ENCODE measurements at regions not wholly inside any gene's neighbourhood (a gene's known extent, or its start where the extent isn't known, plus 50 kb on each side); places are given as distances from the start of the nearest gene placed in this dataset.

DNA sequence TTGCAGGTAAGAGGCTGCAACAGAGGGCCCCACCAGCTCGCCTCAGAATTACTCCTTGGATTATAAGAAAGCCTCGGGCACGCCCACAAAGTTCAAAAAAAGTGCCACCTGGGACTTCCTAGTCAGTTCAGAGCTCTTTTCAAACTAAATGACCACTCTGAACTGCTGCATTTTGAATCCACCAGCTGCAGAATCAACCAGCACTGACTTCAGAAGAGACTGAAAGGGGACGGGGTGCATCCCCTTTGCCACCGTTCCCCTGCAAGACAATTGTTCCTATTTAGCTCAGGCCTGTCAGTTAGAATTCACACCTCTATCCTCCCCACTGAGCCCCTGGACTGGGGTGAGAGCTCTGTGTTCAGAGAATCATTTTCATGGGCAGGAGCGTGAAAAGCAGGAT lies 181.4 kb upstream of the GADL1 start:
- Histone ChIP-seq H3K56ac (ENCODE audit: extremely low read depth, insufficient read depth, low read length) (no peak overlapping the region), H3K36me3 (ENCODE audit: control insufficient read depth, insufficient read depth, low read length) (no peaks in the 10 kb centered on the region), H3K9me3 (ENCODE audit: control insufficient read depth, insufficient read depth, low read length) (peaks cover 2% of the 10 kb centered on the region; the same call in 1 of the 2 replicates), H3K4ac (ENCODE audit: low read depth, low read length) (no peak overlapping the region), H2AK5ac (ENCODE audit: low read depth, low read length) (no peak overlapping the region), H4K5ac (ENCODE audit: low read depth, low read length) (no peak overlapping the region), H3K14ac (replicated peaks; ENCODE audit: low read depth, low read length) (no peak overlapping the region; the same call in 1 of the 2 replicates), H2BK20ac (ENCODE audit: low read depth, low read length) (peak overlapping the region; percentile 44; the same call in 1 of the 2 replicates), H4K20me1 (ENCODE audit: insufficient read depth, low read length) (no peaks in the 10 kb centered on the region), H3K9me1 (ENCODE audit: insufficient read depth, low read length) (peaks cover 5% of the 10 kb centered on the region), H2AFZ (replicated peaks; ENCODE audit: low read length, poor library complexity) (no peak overlapping the region), H3K4me1 (ENCODE audit: control insufficient read depth, insufficient read depth, low read length) (peaks cover 7% of the 10 kb centered on the region), H2BK120ac (ENCODE audit: low read depth, low read length) (peak overlapping the region; percentile 53), H3K4me3 (ENCODE audit: insufficient read depth, low read depth, low read length) (no peak overlapping the region), H3K9ac (ENCODE audit: low read depth, low read length) (no peak overlapping the region), H2BK15ac (ENCODE audit: low read depth, low read length) (no peak overlapping the region), H2AK9ac (replicated peaks; ENCODE audit: low read depth, low read length, poor library complexity) (no peak overlapping the region), H2BK5ac (ENCODE audit: low read depth, low read length, poor library complexity, severe bottlenecking) (no peak overlapping the region), H3K79me1 (ENCODE audit: low read depth in 1 of 2, low read length in 2 of 2) (no peaks in the 10 kb centered on the region), H3K23ac (ENCODE audit: low read depth, low read length) (peak overlapping the region; percentile 12; the same call in 1 of the 2 replicates), H3K27ac (ENCODE audit: insufficient read depth, low read length) (no peak overlapping the region), H4K8ac (ENCODE audit: low read depth in 2 of 2, low read length in 2 of 2) (no peak overlapping the region), H4K91ac (ENCODE audit: insufficient read depth, low read depth, low read length) (no peak overlapping the region), H3K18ac (ENCODE audit: low read depth, low read length) (no peak overlapping the region), H3K27me3 (ENCODE audit: control insufficient read depth, insufficient read depth, low read length) (no peaks in the 10 kb centered on the region), H3K4me2 (ENCODE audit: low read depth, low read length) (no peak overlapping the region)
- dilution Hi-C loops (cut with HindIII; ENCODE audit: low sequenced_read_pairs, unreplicated experiment) (no loop called here), in situ Hi-C loops (cut with MboI; ENCODE audit: low sequenced_read_pairs) (no loop called here), intact Hi-C loops (cut with micrococcal nuclease) (no loop called here)
- ATAC-seq (ENCODE audit: low read depth) (no peak), DNase-seq (no peak)
- 96% methylated on average over 3 of the region's 6 CpGs; no CpG with 5 or more reads in 1 of the 2 experiments for WGBS, 2 experiments (ENCODE audit: extremely low coverage in 2 of 2, insufficient read length in 1 of 2)
- CTCF ChIA-PET = no interaction called here
- TF ChIP-seq RAD21 (IDR thresholded peaks at IDR 0.05; ENCODE audit: low read length) (no peak), RFX5 (IDR thresholded peaks at IDR 0.05; ENCODE audit: low read depth, low read length) (no peak), FOS (IDR thresholded peaks at IDR 0.05; ENCODE audit: low read depth, low read length) (no peak), MAZ (IDR thresholded peaks at IDR 0.05; ENCODE audit: borderline replicate concordance, low read depth, low read length) (no peak), NFE2L2 (IDR thresholded peaks at IDR 0.05; ENCODE audit: low read depth, low read length) (no peak), CEBPB (IDR thresholded peaks at IDR 0.05; ENCODE audit: low read depth, low read length) (no peak), CHD1 (IDR thresholded peaks at IDR 0.05; ENCODE audit: low read depth, low read length) (no peak), RCOR1 (IDR thresholded peaks at IDR 0.05; ENCODE audit: insufficient replicate concordance, low read length) (no peak), CTCF (conservative IDR thresholded peaks at IDR 0.05; ENCODE audit: low read depth, low read length) (no peak), MXI1 (IDR thresholded peaks at IDR 0.05; ENCODE audit: borderline replicate concordance, low read depth, low read length) (no peak), USF2 (IDR thresholded peaks at IDR 0.05; ENCODE audit: low read depth, low read length) (no peak), SMC3 (IDR thresholded peaks at IDR 0.05; ENCODE audit: low read depth, low read length) (no peak), ELK1 (IDR thresholded peaks at IDR 0.05; ENCODE audit: borderline replicate concordance, low read depth, low read length) (no peak)
- BruUV-seq (replicated peaks) = no TSS peak
- POLR2A ChIA-PET (ENCODE audit: unreplicated experiment) = no interaction called here

All from IMR-90 (cell line).